Stimulated activated CD4-positive, alpha-beta T cell treated with anti-CD3 and anti-CD28 coated beads, Interleukin-4, amount 100 ng/mL, for 48 hours (primary cell): ENCODE measurements at regions not wholly inside any gene's neighbourhood (a gene's known extent, or its start where the extent isn't known, plus 50 kb on each side); places are given as distances from the start of the nearest gene placed in this dataset.
"Not testable (repeated sequence)": the region's sequence is repeated elsewhere in the genome, so short reads cannot be mapped to it uniquely, and the experiment has no call there.

Source experiments
- DNase-seq, 2 donors: peaks; one replicate each; pipeline ENCODE4 v3.0.0-alpha.2; 2020; ENCODE audit warnings: low read depth in 2 of 2

- DNase-seq, result no peak
These were observed 135.5 kb downstream of the CEMIP2 start for GRCh38 chr9:71632776-71633175.

- no peak for DNase-seq
These were observed 137.8 kb downstream of the CEMIP2 start for GRCh38 chr9:71630377-71630995.

GRCh38 chr9:71629578-71630215, 138.6 kb downstream of the CEMIP2 start:
- no peak for DNase-seq

- DNase-seq, result no peak
These were observed 140.1 kb downstream of the CEMIP2 start for GRCh38 chr9:71628247-71628646.

- no peak for DNase-seq
These were observed 140.8 kb downstream of the CEMIP2 start for GRCh38 chr9:71627537-71627936.

GRCh38 chr9:71626395-71626794, 141.9 kb downstream of the CEMIP2 start:
- DNase-seq, result no peak

GRCh38 chr9:71624728-71625127, 143.6 kb downstream of the CEMIP2 start:
- no peak for DNase-seq

- no peak for DNase-seq
These were observed 147.6 kb downstream of the CEMIP2 start for GRCh38 chr9:71620746-71621145.

- DNase-seq, result no peak
These were observed 148.0 kb downstream of the CEMIP2 start for GRCh38 chr9:71620331-71620730.

GRCh38 chr9:71619926-71620325, 148.4 kb downstream of the CEMIP2 start:
- DNase-seq, result no peak

- no peak for DNase-seq
These were observed 153.8 kb downstream of the CEMIP2 start for GRCh38 chr9:71614409-71615010.

GRCh38 chr9:71612889-71613288, 155.4 kb downstream of the CEMIP2 start:
- DNase-seq, result no peak

- DNase-seq, result no peak
These were observed 158.9 kb downstream of the CEMIP2 start for GRCh38 chr9:71609448-71609830.

GRCh38 chr9:71608825-71609447, 159.4 kb downstream of the CEMIP2 start:
- no peak for DNase-seq

GRCh38 chr9:71608021-71608420, 160.3 kb downstream of the CEMIP2 start:
- DNase-seq, result no peak

- no peak for DNase-seq
These were observed 160.8 kb downstream of the CEMIP2 start for GRCh38 chr9:71607461-71607881.

- DNase-seq, result peak; percentile 70 to 73
These were observed 163.9 kb downstream of the CEMIP2 start for GRCh38 chr9:71604197-71605063.

GRCh38 chr9:71602652-71603051, 165.7 kb downstream of the CEMIP2 start:
- DNase-seq, result no peak

GRCh38 chr9:71595762-71596161, 172.6 kb downstream of the CEMIP2 start:
- not testable (repeated sequence) for DNase-seq

GRCh38 chr9:71594541-71594940, 173.8 kb downstream of the CEMIP2 start:
- DNase-seq, result no peak

GRCh38 chr9:71592400-71592799, 175.9 kb downstream of the CEMIP2 start:
- DNase-seq, result no peak

- no peak for DNase-seq
These were observed 178.0 kb downstream of the CEMIP2 start for GRCh38 chr9:71590362-71590761.
